CD4-positive, alpha-beta T cell treated with Interleukin-6 at 100 ng/mL for 8 hours (primary cell): ENCODE measurements at regions not wholly inside any gene's neighbourhood (a gene's known extent, or its start where the extent isn't known, plus 50 kb on each side); places are given as distances from the start of the nearest gene placed in this dataset.

ENCODE experiments used
- DNase-seq: peaks from one replicate; pipeline ENCODE4 v3.0.0-alpha.2; 2020; ENCODE audit warnings: mixed read lengths, low spot score

DNA sequence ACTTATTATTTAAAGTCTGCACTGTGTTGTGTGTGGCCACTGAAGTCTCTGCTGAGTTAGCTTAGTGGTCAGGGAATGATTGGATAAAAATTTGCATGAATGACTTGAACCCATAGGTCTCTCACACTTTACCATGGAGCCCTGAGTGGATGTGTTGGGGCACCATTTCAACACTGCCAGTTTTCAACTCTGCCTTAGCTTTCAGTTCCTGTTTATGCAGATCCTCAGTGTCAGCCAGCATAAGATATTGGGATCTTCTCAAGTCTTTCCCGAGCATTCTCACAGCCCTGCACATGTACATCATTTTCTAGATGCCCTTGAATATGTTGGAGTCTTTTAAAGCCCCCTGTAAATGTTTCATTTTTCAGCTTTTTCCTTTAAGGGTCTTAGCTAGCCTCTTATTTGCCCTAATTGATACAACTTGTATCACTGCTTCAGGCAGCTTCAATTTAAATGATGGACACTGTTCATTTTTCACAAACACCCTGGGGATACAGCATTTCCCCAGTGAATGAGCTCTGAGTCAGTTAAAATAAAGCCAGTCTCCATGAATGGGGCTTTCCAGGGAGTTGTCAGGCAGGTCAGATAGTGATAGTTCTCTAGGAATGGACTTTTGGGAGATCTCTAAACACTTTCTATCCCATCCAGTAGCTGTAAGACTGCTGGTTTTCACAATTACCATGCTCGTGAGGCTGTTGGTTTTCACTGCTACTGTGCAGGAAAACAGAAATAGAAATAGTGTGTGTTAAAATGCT, 211.9 kb upstream of the PAPPA start:
- DNase-seq, result no peak

- no peak for DNase-seq
These were observed 210.0 kb upstream of the PAPPA start for GRCh38 chr9:115943431-115944165.

DNA sequence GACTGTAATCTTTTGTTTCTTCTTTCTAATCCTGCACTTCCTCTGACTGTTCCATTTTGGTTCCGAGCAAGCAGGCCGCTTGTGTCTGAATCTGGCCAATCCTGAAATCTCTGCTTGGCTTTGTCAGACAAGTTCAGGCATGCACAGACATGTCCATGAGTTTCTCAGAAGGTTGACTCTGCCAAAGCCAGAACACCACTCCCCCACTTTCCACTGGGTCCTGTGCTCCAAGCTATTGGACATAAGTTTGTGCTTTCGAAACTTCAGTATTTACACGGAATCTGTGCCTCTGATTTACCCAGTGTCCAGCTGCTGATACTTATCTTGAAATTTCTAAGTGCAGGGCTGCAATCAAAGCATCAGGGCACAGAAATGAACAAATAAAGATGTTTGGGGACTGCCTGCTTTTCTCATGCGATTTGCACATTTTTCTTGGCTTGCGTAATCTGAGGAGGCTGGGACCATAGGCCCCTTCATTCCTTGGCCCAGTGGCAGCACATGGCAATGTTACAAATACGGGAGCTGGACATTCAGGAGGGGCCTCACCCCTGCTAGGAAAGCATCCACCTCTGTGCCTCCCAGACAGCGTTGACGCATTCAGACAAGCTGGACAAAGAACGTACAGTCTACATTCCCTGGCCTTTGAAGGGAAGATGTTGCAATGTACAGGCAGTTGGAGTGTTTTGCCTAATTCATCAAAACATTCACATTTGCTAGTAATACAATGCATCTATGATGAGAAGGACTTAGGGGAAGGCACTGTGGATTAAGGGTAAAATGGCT, 209.2 kb upstream of the PAPPA start:
- no peak for DNase-seq

- no peak for DNase-seq
These were observed 208.6 kb upstream of the PAPPA start for GRCh38 chr9:115945009-115945431.

DNA sequence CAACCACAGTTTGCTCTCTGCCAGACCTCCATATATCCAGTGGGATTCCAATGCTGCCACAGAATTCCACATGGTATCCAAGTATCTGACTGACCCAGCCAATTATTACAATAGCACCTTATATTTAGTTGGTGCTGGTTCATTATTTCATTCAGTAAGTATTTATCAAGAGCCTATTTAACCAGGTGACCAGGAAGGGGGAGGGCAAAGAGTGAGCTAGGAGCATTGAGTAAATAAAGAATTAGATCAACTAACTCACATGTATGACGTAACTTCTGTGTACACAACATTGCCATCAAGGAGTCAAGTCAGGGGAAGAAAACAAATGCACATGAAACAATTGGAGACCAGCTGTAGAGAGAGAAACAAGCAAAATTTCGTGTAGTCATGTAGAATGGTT, 207.1 kb upstream of the PAPPA start:
- DNase-seq, result no peak

- DNase-seq, result no peak
These were observed 201.6 kb upstream of the PAPPA start for GRCh38 chr9:115951977-115952376.

DNA sequence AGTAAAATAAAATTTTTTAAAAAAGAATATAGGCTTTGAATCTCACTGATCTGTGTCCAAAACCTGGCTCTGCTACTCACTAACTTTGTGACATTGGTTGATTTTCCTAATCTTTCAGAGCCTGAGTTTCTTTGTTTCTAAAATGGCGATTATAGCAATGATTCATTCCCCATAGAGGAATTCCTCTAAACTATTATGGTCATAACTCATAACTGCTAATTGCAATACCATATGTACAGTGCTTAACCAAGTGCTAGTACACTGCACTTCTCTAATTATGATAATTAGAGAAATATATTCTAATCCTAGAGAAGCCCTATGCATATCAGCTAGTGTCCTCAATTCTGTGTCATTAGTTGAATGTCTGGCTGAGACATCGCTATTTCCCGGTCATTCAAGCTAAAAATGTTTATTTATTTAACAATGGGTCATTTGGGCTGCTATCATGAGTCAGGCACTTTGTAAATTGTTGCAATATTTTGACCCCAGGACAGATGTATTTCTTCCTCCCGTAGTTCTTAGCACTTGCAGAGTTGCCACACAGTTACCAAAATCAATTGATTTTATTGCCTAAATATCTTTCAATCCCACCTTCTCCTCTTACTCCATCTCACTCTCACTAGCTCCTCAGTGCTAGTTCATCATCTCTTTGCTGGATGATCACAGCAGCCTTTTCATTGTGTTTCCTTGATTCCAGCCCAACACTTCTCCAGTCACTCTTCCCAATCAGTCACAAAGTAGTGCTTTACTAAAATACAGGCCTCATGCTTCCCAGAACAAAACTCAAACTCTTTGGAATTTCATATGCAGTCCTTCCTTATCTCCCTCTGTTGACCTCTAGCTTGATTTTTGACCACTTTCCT, 200.9 kb upstream of the PAPPA start:
- no peak for DNase-seq

DNA sequence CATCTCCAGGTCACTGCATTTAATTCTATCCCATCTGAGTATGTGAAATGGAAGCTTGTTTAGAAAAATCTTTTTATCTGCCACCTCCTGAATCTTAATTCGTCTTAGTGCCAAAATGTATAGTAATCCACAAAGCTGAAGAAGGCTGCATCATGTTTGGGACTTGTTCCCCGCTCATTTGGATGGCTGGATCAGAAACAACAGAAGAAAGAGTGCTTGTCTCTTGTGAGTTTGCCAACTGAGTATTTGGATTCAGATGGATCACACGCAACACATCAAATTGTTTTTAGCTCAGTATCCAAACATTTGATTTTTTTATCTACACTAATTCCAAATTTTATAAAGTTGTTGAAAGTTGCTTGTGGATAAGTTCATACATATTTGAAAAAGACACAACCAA, 197.2 kb upstream of the PAPPA start:
- DNase-seq, result no peak

GRCh38 chr9:115957585-115957984, 196.0 kb upstream of the PAPPA start:
- no peak for DNase-seq

DNA sequence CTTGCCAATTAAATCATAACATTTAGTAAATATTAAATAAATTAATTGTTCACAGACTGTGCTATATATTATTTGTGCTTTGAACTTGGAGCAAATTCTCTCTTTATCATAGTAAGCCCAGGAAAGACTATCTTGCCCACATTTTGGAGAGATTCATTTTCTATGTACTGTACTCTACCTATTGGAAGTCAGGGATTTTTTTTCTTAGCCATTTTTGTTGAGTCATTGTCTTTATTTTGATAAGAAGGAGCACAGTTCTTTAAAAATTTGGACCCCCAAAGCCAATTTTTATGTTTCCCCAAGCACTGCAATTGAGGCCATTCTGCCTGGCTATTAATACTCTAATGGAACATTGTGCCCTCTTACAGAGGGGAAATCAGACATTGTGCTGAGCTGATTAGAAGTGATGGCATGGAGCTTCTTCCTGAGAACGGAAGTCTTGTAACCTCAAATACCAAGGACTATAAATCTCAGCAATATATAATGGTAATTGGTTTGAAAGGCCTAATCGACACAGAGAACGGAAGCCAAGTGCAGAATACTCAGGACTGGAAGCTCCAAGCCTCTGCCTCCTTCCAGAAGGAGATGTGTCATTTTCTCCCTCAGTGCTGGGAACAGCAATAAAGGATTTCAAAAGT, 188.8 kb upstream of the PAPPA start:
- DNase-seq, result no peak

DNA sequence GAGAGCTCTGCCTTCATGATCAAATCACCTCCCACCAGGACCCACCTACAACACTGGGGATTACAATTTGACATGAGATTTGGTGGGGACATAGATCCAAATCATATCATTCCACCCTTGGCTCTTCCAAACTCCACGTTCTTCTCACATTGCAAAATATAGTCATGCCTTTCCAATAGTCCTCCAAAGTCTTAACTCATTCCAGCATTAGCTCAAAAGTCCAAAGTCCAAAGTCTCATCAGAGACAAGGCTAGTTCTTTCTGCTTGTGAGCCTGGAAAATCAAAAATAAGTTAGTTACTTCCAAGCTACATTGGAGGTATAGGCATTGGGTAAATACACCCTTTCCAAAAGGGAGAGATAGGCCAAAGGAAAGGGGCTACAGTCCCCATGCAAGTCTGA, 186.9 kb upstream of the PAPPA start:
- no peak for DNase-seq

- DNase-seq, result no peak
These were observed 184.5 kb upstream of the PAPPA start for GRCh38 chr9:115969096-115969495.

DNA sequence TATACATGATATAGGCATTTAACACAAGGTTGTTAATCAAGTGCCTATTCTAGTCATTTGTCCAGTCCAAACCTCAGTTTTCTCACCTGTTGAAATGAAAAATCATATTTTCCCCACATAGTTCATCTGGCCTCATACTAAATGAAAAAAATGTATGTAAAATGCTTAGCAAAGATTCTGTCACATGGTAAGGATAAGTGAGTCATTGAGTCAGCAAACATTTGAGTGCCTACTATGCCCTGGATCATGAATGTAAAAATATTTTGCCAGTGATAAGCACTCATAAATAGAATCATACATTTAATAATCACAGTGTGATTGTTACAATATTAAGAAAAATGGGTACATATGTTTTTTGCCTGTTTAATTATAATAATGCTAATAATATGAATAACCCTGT, 181.2 kb upstream of the PAPPA start:
- DNase-seq, result no peak

GRCh38 chr9:115972843-115973595, 180.6 kb upstream of the PAPPA start:
- DNase-seq, result no peak

- no peak for DNase-seq
These were observed 176.8 kb upstream of the PAPPA start for GRCh38 chr9:115976781-115977180.

GRCh38 chr9:115978091-115978490, 175.5 kb upstream of the PAPPA start:
- DNase-seq, result no peak

DNA sequence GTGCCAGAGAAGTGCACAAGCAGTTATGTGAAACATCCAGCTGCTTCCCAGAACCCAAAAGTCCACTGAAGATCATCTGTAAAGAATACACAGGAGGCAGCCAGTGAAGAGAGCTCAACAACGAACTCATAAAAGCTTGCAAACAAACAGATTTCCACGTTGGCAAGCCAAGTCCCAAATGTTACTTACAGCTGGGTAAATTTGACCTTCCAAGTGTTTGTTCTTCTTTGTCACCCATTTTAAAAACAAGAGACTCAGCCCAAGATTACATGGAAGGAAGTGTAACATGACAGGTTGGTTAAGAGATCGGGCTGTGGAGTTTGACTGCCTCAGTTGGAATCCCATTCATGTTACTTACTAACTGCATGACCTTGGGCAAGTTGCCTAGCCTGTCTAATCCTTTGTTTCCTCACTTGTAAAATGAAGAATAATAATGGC, 174.9 kb upstream of the PAPPA start:
- DNase-seq, result no peak

GRCh38 chr9:115980054-115980453, 173.5 kb upstream of the PAPPA start:
- DNase-seq, result no peak

DNA sequence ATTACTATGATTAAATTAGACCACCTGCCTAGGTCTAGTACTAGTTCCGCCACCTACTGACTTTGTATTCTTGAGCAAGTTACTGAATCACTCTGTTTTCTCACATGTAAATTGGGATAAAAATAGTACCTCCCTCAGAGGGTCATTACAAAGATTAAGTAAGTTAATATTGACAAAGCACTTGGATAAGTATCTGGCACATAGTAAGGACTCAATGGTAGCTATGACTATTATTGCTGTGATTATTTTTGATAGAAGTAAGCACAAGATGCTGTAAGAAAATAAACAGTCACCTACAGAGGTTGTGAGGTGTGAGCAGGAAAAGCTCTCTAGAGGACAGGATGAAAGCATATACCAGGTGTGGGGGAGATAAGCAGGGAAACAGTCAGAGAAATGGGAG, 173.1 kb upstream of the PAPPA start:
- DNase-seq, result no peak

GRCh38 chr9:115980976-115981375, 172.6 kb upstream of the PAPPA start:
- DNase-seq, result no peak

- DNase-seq, result no peak
These were observed 170.2 kb upstream of the PAPPA start for GRCh38 chr9:115983366-115983765.
